ENCODE measurements at regions not wholly inside any gene's neighbourhood (a gene's known extent, or its start where the extent isn't known, plus 50 kb on each side); places are given as distances from the start of the nearest gene placed in this dataset.

DNA sequence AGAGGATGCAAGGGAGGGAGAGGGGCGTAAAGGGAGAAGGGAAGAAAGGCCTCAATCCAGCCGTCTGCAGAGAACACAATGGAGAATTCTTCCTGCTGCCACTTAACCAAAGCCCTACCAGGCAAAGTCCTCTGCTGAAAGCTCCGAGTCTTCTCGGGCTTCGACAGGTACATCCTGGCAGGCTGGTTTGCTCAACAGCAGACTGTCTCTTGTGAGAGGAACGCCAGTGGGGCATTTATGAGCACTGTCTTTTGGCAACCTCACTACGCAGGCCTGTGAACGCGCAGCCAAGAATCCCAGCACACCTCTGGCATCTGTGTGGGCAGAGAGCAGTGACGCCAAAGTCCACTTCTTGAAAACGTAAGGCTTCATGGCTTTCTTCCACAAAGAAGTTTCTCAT is 207.5 kb upstream of the FAM9B start:
- TF ChIP-seq, protein P1, sequence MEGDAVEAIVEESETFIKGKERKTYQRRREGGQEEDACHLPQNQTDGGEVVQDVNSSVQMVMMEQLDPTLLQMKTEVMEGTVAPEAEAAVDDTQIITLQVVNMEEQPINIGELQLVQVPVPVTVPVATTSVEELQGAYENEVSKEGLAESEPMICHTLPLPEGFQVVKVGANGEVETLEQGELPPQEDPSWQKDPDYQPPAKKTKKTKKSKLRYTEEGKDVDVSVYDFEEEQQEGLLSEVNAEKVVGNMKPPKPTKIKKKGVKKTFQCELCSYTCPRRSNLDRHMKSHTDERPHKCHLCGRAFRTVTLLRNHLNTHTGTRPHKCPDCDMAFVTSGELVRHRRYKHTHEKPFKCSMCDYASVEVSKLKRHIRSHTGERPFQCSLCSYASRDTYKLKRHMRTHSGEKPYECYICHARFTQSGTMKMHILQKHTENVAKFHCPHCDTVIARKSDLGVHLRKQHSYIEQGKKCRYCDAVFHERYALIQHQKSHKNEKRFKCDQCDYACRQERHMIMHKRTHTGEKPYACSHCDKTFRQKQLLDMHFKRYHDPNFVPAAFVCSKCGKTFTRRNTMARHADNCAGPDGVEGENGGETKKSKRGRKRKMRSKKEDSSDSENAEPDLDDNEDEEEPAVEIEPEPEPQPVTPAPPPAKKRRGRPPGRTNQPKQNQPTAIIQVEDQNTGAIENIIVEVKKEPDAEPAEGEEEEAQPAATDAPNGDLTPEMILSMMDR (IDR thresholded peaks at IDR 0.05) = no peak
- TF ChIP-seq POLR2AphosphoS5 (IDR thresholded peaks at IDR 0.05) = no peak
- TF ChIP-seq POLR2A (IDR thresholded peaks at IDR 0.05) = no peak
